Epithelial cell of proximal tubule (primary cell): ENCODE measurements at regions not wholly inside any gene's neighbourhood (a gene's known extent, or its start where the extent isn't known, plus 50 kb on each side); places are given as distances from the start of the nearest gene placed in this dataset.

ENCODE experiments used
- DNase-seq: peaks from one replicate; pipeline ENCODE4 v3.0.0-alpha.2; 2011; ENCODE audit warnings: low read depth
- H3K4me3 ChIP-seq: 2 replicates; pipeline ENCODE4 v1.5.1; 2011; ENCODE audit warnings: low read depth, mild to moderate bottlenecking, low read length
- CTCF ChIP-seq: conservative IDR thresholded peaks from 2 replicates; pipeline ENCODE4 v1.5.1; 2012; ENCODE audit warnings: low read depth, mild to moderate bottlenecking, low read length

- no peak for DNase-seq
- H3K4me3 ChIP-seq, result no peak overlapping the region
- TF ChIP-seq CTCF, result no peak
Measured at GRCh38 chr11:92317222-92317621, 92.6 kb downstream of the FAT3 start.

GRCh38 chr11:92317721-92318120 is 93.1 kb downstream of the FAT3 start:
- H3K4me3 ChIP-seq, result no peak overlapping the region
- DNase-seq, result no peak
- TF ChIP-seq CTCF, result no peak

GRCh38 chr11:92322225-92322624 is 97.6 kb downstream of the FAT3 start:
- H3K4me3 ChIP-seq, result no peak overlapping the region
- no peak for DNase-seq
- TF ChIP-seq CTCF, result no peak

- no peak overlapping the region for H3K4me3 ChIP-seq
- no peak for TF ChIP-seq CTCF
- DNase-seq, result no peak
Measured at GRCh38 chr11:92324890-92325289, 100.3 kb downstream of the FAT3 start.

- DNase-seq, result no peak
- TF ChIP-seq CTCF, result no peak
- H3K4me3 ChIP-seq, result no peak overlapping the region
Measured at GRCh38 chr11:92325416-92325815, 100.8 kb downstream of the FAT3 start.

GRCh38 chr11:92329137-92329536 is 104.5 kb downstream of the FAT3 start:
- H3K4me3 ChIP-seq, result no peak overlapping the region
- no peak for DNase-seq
- no peak for TF ChIP-seq CTCF

- DNase-seq, result no peak
- H3K4me3 ChIP-seq, result no peak overlapping the region
- TF ChIP-seq CTCF, result no peak
Measured at GRCh38 chr11:92329646-92330045, 105.0 kb downstream of the FAT3 start.
